CD8-positive, alpha-beta memory T cell (primary cell): ENCODE measurements at regions not wholly inside any gene's neighbourhood (a gene's known extent, or its start where the extent isn't known, plus 50 kb on each side); places are given as distances from the start of the nearest gene placed in this dataset.

Source experiments
- CTCF ChIA-PET: fragments of 350-600 bp; sonication (Branson Sonifier 250); formaldehyde crosslinking; loops from one replicate; lab custom pipeline; 2021; ENCODE audit warnings: antibody characterized with exemption; lab: Charles Lee
- POLR2A ChIA-PET: fragments of 350-600 bp; sonication (Branson Sonifier 250); formaldehyde crosslinking; loops from one replicate; lab custom pipeline; 2021; ENCODE audit warnings: antibody characterized with exemption; lab: Charles Lee
- DNase-seq, 5 donors: peaks; one replicate each; pipeline versions ENCODE4 v3.0.0 to v3.0.0-alpha.2; 2020 to 2022; ENCODE audit warnings: mixed read lengths in 1 of 5
- H3K27ac ChIP-seq: one replicate; pipeline ENCODE4 v1.7.0; 2013; ENCODE audit warnings: low read depth, mild to moderate bottlenecking, low read length, moderate library complexity
- H3K27me3 ChIP-seq: 2 replicates; pipeline ENCODE4 v1.7.0; 2013; ENCODE audit warnings: low read length, mild to moderate bottlenecking; ENCODE audit not compliant: insufficient read depth, poor library complexity, severe bottlenecking
- H3K36me3 ChIP-seq: 2 replicates; pipeline ENCODE4 v1.7.0; 2013; ENCODE audit warnings: mild to moderate bottlenecking, low read length, moderate library complexity; ENCODE audit not compliant: insufficient read depth
- H3K4me1 ChIP-seq: 2 replicates; pipeline ENCODE4 v1.7.0; 2013; ENCODE audit warnings: mild to moderate bottlenecking, low read length, moderate library complexity; ENCODE audit not compliant: insufficient read depth
- H3K4me3 ChIP-seq: 2 replicates; pipeline ENCODE4 v1.7.0; 2013; ENCODE audit warnings: mild to moderate bottlenecking, low read length
- H3K9me3 ChIP-seq: 2 replicates; pipeline ENCODE4 v1.7.0; 2013; ENCODE audit warnings: mild to moderate bottlenecking, low read length
- H3K27ac Mint-ChIP-seq, 8 donors: one replicate each; pipeline ENCODE4 v1.8.0; 2020 to 2021; ENCODE audit warnings: mixed read lengths in 8 of 8, mild to moderate bottlenecking in 6 of 8, inconsistent platforms in 3 of 8, moderate library complexity in 3 of 8
- H3K27me3 Mint-ChIP-seq, 2 donors: one replicate each; pipeline ENCODE4 v1.8.0; 2020 to 2021; ENCODE audit warnings: mixed read lengths in 2 of 2, mild to moderate bottlenecking in 1 of 2, moderate library complexity in 1 of 2
- H3K36me3 Mint-ChIP-seq, 3 donors: one replicate each; pipeline ENCODE4 v1.8.0; 2020 to 2021; ENCODE audit warnings: mixed read lengths in 3 of 3, inconsistent platforms in 1 of 3, mild to moderate bottlenecking in 1 of 3
- H3K4me1 Mint-ChIP-seq, 3 donors: one replicate each; pipeline ENCODE4 v1.8.0; 2020 to 2021; ENCODE audit warnings: mixed read lengths in 3 of 3, inconsistent platforms in 1 of 3, mild to moderate bottlenecking in 1 of 3
- H3K4me3 Mint-ChIP-seq, 7 donors: one replicate each; pipeline ENCODE4 v1.8.0; 2020 to 2021; ENCODE audit warnings: mixed read lengths in 7 of 7, mild to moderate bottlenecking in 6 of 7, moderate library complexity in 4 of 7, inconsistent platforms in 2 of 7
- H3K9me3 Mint-ChIP-seq, 5 donors: one replicate each; pipeline ENCODE4 v1.8.0; 2020 to 2022; ENCODE audit warnings: mixed read lengths in 5 of 5, mild to moderate bottlenecking in 3 of 5, moderate library complexity in 2 of 5, inconsistent platforms in 1 of 5

DNA sequence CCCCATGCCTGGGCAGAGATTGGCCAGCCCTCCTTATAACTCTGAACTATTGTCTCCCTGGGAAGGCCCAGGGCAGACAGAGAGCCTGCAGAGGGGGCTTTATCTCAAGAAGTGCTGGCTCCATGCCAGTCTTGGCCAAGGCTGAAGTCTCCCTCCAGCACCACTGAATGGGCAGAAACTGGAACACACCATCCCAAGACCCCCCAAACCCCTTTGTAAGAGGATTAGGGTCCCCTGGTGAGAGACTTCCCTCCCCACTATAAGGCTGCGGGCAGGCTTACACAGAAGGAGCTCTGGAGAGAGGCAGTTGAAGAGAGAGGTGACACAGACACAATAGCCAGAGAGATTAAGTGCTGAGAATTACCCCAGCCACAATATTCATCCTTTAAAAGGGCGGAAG is 97.2 kb downstream of the NAV1 start:
- H3K27me3 ChIP-seq: no peaks in the 10 kb centered on the region
- H3K27me3 Mint-ChIP-seq: peaks cover 2 to 4% of the 10 kb centered on the region in 2 donors
- H3K4me1 Mint-ChIP-seq: no peaks in the 10 kb centered on the region
- no peak overlapping the region for H3K4me3 ChIP-seq
- no peak overlapping the region for H3K27ac Mint-ChIP-seq
- H3K4me3 Mint-ChIP-seq: no peak overlapping the region
- H3K27ac ChIP-seq: no peak overlapping the region
- no peaks in the 10 kb centered on the region for H3K9me3 ChIP-seq
- no peaks in the 10 kb centered on the region for H3K36me3 Mint-ChIP-seq
- DNase-seq: no peak
- ChIA-PET POLR2A (no interaction called here), CTCF (no interaction called here)
- H3K9me3 Mint-ChIP-seq: no peaks in the 10 kb centered on the region
- no peaks in the 10 kb centered on the region for H3K4me1 ChIP-seq
- H3K36me3 ChIP-seq: no peaks in the 10 kb centered on the region

DNA sequence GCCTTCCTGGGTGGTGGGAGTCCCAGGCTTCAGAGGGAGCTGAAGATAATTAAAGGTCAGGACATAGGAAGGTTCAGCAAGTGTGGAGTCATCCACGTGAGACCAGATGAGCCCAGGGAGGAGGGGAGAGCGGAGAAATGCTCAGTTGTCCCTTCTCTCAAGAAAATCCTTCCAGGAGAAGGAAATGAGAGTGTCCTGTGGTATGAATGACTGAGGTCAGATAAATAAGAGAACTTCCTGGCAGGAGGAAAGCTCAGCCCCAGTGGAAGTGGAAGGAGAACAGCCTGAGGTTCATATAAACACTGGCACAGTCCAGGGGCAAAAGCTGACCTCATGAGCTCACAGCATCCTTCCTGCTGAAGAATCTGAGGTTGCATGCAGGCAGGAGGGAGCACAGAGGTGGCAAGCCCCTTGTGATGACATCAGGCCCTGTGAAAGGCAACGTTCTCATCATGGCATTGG is 97.6 kb downstream of the NAV1 start:
- no peaks in the 10 kb centered on the region for H3K4me1 Mint-ChIP-seq
- H3K27me3 Mint-ChIP-seq: peaks cover 2 to 4% of the 10 kb centered on the region in 2 donors
- Histone ChIP-seq H3K36me3 (no peaks in the 10 kb centered on the region), H3K9me3 (no peaks in the 10 kb centered on the region), H3K27me3 (no peaks in the 10 kb centered on the region), H3K27ac (no peak overlapping the region), H3K4me1 (no peaks in the 10 kb centered on the region), H3K4me3 (no peak overlapping the region)
- H3K36me3 Mint-ChIP-seq: no peaks in the 10 kb centered on the region
- POLR2A ChIA-PET: no interaction called here
- H3K27ac Mint-ChIP-seq: no peak overlapping the region
- no peaks in the 10 kb centered on the region for H3K9me3 Mint-ChIP-seq
- no peak for DNase-seq
- CTCF ChIA-PET: no interaction called here
- no peak overlapping the region for H3K4me3 Mint-ChIP-seq

DNA sequence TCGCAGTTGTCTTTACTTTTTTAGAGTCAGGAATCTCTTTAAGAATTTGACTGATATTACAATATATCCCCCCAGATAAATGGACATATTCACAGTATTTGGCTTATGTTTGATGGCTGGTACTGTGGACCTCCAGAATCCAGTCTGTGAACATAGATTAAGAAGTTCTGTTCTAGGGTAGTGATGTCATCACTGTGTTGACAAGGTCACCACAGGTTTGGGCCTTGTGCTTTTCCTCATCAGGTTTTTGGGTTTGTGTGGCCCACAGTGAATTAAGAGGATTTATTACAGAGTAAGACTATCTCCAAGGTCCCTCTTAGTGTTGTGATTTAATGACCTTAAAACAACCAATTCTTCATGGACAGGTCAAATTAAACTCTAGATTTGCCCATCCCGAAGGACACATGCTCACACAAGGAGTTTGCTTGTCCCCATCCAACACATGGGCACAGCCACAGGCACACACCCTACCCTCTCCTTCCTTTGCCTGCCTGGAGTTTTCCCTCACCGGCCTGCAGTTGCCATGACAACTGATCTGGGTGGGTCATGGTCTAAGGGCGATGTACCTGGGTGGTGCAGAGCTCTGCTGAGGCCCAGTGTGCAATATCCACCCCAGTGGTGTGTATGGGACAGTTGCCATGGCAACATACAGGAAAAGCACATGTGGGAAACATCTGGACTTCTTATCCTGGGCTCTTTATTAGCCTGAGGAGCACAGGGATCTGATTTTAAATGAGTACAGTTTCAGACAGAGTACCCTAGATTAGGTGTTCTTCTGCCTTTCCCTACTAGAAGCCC is 98.6 kb downstream of the NAV1 start:
- Histone ChIP-seq H3K4me3 (no peak overlapping the region), H3K9me3 (no peaks in the 10 kb centered on the region), H3K4me1 (no peaks in the 10 kb centered on the region), H3K36me3 (no peaks in the 10 kb centered on the region), H3K27ac (no peak overlapping the region), H3K27me3 (no peaks in the 10 kb centered on the region)
- ChIA-PET CTCF (no interaction called here), POLR2A (no interaction called here)
- Mint-ChIP-seq H3K4me1 (no peaks in the 10 kb centered on the region), H3K36me3 (no peaks in the 10 kb centered on the region), H3K9me3 (no peaks in the 10 kb centered on the region), H3K27ac (no peak overlapping the region), H3K4me3 (no peak overlapping the region), H3K27me3 (peaks cover 2 to 4% of the 10 kb centered on the region in 2 donors)
- no peak for DNase-seq

DNA sequence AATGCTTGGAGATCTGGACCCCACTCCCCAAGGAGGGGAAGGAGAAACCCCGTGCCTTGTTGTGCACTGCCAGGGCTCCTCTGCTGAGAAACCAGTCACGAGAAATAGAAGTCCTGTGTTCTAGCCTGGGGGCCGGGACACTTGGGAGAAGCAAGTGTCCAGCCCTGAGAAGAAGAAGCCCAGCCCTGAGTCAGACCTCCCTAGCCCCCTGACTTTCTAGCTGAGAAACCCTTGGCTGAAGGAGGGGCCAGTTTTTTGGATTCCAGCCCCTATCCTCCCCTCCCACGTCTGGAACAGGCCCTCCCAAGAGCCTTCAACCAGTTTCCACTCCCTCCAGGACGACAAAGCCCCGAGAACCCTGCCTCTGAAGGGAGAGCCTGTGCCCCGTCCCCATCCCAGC is 100.5 kb downstream of the NAV1 start:
- Mint-ChIP-seq H3K4me1 (no peaks in the 10 kb centered on the region), H3K36me3 (no peaks in the 10 kb centered on the region), H3K9me3 (peaks cover 0 to 2% (median 0%) of the 10 kb centered on the region in 5 donors), H3K4me3 (no peak overlapping the region), H3K27ac (no peak overlapping the region), H3K27me3 (peaks cover 4 to 10% of the 10 kb centered on the region in 2 donors)
- ChIA-PET CTCF (no interaction called here), POLR2A (no interaction called here)
- H3K27ac ChIP-seq: no peak overlapping the region
- H3K4me1 ChIP-seq: no peaks in the 10 kb centered on the region
- H3K9me3 ChIP-seq: no peaks in the 10 kb centered on the region
- no peaks in the 10 kb centered on the region for H3K36me3 ChIP-seq
- no peak for DNase-seq
- no peak overlapping the region for H3K4me3 ChIP-seq
- H3K27me3 ChIP-seq: no peaks in the 10 kb centered on the region

DNA sequence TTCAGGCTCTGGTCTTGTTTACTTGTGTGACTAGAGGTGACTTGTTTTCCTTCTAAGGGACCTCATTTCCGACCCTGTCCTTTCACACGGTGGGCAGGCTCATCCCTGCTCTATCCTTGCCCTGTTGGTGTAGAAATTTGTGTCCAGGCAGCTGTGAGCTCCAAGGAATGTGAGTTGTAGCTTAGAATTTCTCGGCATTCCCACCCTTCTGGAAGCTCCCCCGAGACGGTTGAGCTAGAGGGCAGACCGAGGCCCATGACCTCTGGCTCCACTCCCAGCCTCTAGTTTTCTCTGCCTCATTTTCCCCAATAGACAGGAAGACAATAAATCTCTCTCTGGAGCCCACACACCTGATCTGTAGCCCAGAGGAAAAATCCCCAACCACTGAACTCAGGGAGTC is 100.9 kb downstream of the NAV1 start:
- no peak overlapping the region for H3K4me3 Mint-ChIP-seq
- H3K4me3 ChIP-seq: no peak overlapping the region
- peaks cover 0 to 2% (median 0%) of the 10 kb centered on the region in 5 donors for H3K9me3 Mint-ChIP-seq
- H3K36me3 ChIP-seq: no peaks in the 10 kb centered on the region
- POLR2A ChIA-PET: no interaction called here
- H3K4me1 Mint-ChIP-seq: no peaks in the 10 kb centered on the region
- H3K36me3 Mint-ChIP-seq: no peaks in the 10 kb centered on the region
- no peak overlapping the region for H3K27ac Mint-ChIP-seq
- CTCF ChIA-PET: no interaction called here
- no peak overlapping the region for H3K27ac ChIP-seq
- H3K27me3 Mint-ChIP-seq: peaks cover 4 to 14% of the 10 kb centered on the region in 2 donors
- H3K9me3 ChIP-seq: no peaks in the 10 kb centered on the region
- no peaks in the 10 kb centered on the region for H3K4me1 ChIP-seq
- no peaks in the 10 kb centered on the region for H3K27me3 ChIP-seq
- DNase-seq: no peak

DNA sequence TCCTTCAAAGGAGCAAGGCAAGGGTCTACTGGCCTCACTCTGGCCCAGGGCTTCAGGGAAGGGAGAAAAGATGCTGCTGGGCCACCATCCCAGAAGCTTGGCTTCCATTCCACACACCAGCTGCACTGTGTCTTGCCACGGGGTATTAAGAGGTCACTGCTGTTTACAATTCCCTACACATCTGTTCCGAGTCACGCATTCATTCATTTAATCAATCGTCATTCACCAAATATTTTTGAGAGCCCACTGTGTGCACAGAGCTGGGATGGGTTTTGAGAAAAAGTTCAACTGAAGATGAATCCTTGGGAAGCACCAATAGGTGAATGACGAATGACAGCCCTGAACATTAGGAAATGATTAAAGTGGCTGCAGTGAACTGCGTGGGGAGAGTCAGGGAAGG is 101.7 kb downstream of the NAV1 start:
- Mint-ChIP-seq H3K27me3 (peaks cover 4 to 16% of the 10 kb centered on the region in 2 donors), H3K36me3 (no peaks in the 10 kb centered on the region), H3K4me3 (no peak overlapping the region), H3K27ac (peak overlapping the region in 1 of 8 donors; percentile 16), H3K9me3 (peaks cover 0 to 2% (median 0%) of the 10 kb centered on the region in 5 donors), H3K4me1 (no peaks in the 10 kb centered on the region)
- Histone ChIP-seq H3K4me3 (no peak overlapping the region), H3K9me3 (no peaks in the 10 kb centered on the region), H3K4me1 (no peaks in the 10 kb centered on the region), H3K27me3 (no peaks in the 10 kb centered on the region), H3K36me3 (no peaks in the 10 kb centered on the region), H3K27ac (no peak overlapping the region)
- no peak for DNase-seq
- POLR2A ChIA-PET: no interaction called here
- CTCF ChIA-PET: no interaction called here

DNA sequence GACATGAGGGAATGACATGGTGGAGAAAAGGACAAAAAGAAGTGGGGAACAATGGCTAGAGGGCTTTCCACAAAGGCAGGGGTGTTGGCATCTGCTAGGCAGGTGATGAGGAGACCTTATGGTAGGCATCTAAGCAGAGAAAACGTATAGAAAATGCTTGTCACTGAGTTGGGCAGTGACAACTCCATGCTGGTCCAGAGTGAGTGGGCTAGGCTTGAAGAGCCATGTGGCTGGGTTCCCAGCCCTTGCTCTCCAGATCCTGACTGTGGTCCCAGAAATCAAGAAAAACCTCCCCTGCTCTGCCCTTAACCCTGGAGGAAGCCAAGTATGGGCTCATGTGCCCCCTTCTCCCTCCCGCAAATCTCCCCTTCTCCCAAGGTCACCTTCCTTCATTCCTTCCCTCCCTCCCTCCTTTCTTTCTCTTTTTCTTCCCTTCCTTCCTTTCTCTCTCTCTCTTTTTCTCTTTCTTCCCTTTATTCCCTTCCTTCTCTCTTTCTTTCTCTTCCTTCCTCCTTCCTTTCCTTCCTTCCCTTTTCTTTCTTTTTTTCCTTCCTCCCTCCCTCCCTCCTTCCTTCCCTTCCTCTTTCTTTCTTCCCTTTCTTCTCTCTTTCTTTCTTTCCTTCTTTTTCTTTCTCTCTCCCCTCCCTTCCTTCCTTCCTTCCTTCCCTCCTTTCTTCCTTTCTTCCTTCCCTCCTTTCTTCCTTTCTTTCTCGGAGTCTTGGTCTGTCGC is 102.8 kb downstream of the NAV1 start:
- Mint-ChIP-seq H3K27ac (no peak overlapping the region), H3K36me3 (no peaks in the 10 kb centered on the region), H3K4me1 (no peaks in the 10 kb centered on the region), H3K4me3 (no peak overlapping the region), H3K27me3 (peaks cover 9 to 26% of the 10 kb centered on the region in 2 donors), H3K9me3 (peaks cover 0 to 2% (median 0%) of the 10 kb centered on the region in 5 donors)
- H3K36me3 ChIP-seq: no peaks in the 10 kb centered on the region
- no peaks in the 10 kb centered on the region for H3K9me3 ChIP-seq
- peaks cover 4% of the 10 kb centered on the region for H3K27me3 ChIP-seq
- H3K27ac ChIP-seq: no peak overlapping the region
- CTCF ChIA-PET: no interaction called here
- DNase-seq: no peak
- POLR2A ChIA-PET: interaction anchor here (0.7 kb wide), 1 partner anchor 19 kb away, joined by 9 read pairs; no protein-coding TSS in a partner anchor
- no peak overlapping the region for H3K4me3 ChIP-seq
- no peaks in the 10 kb centered on the region for H3K4me1 ChIP-seq

DNA sequence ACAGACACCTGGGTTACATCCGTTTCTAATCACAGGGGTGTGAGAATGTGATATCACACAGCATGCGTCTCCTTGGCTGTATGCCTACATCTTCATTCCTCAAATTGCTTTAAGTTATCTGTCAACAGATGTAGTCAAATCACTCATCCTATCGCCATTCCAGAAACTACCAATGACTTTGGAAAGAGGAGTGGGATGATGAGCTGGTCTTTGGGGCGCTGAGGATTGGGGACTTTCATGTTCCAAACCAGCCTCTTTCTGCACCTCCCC is 104.8 kb downstream of the NAV1 start:
- peaks cover 13 to 36% of the 10 kb centered on the region in 2 donors for H3K27me3 Mint-ChIP-seq
- no peaks in the 10 kb centered on the region for H3K36me3 Mint-ChIP-seq
- DNase-seq: no peak
- H3K27ac Mint-ChIP-seq: no peak overlapping the region
- CTCF ChIA-PET: no interaction called here
- H3K4me3 Mint-ChIP-seq: no peak overlapping the region
- Histone ChIP-seq H3K27me3 (peaks cover 4% of the 10 kb centered on the region), H3K27ac (no peak overlapping the region), H3K36me3 (no peaks in the 10 kb centered on the region), H3K4me1 (no peaks in the 10 kb centered on the region), H3K9me3 (no peaks in the 10 kb centered on the region), H3K4me3 (no peak overlapping the region)
- H3K4me1 Mint-ChIP-seq: no peaks in the 10 kb centered on the region
- POLR2A ChIA-PET: no interaction called here
- peaks cover 0 to 2% (median 0%) of the 10 kb centered on the region in 5 donors for H3K9me3 Mint-ChIP-seq
